NCI-H345 treated with DMSO at 0.1 percent for 48 hours (cell line): ENCODE measurements at regions not wholly inside any gene's neighbourhood (a gene's known extent, or its start where the extent isn't known, plus 50 kb on each side); places are given as distances from the start of the nearest gene placed in this dataset.

Source experiments
- DNase-seq: peaks from one replicate; lab custom pipeline; 2025; ENCODE audit not compliant: unreplicated experiment; lab: John Stamatoyannopoulos, UW

- DNase-seq = no peak
These were observed 239.4 kb upstream of the SKOR2 start for GRCh38 chr18:47490882-47491281.

- DNase-seq = no peak
These were observed 233.8 kb upstream of the SKOR2 start for GRCh38 chr18:47485221-47485797.

- no peak for DNase-seq
These were observed 232.6 kb upstream of the SKOR2 start for GRCh38 chr18:47484068-47484467.

GRCh38 chr18:47480166-47480565 is 228.7 kb upstream of the SKOR2 start:
- no peak for DNase-seq

DNA sequence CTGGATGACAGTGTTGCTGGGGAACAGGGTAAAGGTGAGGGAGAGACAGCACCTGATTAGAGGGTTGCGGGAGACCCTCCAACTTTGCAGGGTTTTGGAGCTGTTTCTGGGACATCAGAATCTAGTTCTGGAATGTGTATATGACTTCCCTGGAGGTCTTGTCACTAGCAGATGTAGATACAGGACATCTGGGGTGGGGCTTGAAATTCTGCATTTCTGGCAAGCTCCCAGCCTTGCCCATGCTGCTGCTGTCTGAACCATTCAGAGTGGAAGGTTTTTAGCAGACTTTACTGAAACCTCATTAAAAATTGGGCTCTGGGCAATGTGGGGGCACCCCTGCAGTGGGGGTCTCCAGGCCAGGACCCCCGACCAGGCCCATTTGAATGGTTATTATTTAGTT is 220.3 kb upstream of the SKOR2 start:
- DNase-seq = no peak

DNA sequence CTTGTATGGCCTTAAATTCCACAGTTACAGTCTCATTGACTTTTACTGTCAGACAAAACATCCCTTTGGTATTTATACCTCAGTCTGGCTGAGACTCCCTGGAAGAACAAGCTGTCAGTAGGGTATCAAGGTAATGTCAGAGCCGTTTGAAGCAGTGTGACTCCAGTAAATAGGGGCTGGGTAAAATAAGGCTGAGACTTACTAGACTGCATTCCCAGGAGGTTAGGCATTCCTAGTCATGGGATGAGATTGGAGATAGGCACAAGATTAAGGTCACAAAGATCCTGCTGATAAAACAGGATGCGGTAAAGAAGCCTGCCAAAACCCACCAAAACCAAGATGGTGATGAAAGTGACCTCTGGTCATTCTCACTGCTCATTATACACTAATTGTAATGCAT is 219.5 kb upstream of the SKOR2 start:
- no peak for DNase-seq

DNA sequence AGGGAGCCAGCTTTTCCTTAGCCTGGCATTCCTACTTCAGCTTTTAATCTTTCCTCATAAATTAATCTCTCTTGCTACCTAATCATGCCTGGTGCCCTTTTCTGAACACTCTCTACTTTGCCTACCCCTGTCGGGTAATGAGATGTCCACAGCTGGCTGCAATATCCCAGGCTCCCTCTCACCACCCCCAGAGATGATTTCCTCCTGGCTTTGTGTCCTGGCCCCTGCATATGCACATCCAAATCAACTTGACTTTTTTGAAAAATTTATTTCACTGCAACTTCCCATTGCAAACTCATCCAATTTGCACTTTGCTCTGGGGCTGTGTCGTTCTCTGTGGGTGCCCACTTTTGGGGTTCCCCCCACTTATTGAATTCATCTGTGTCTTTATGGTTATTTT is 218.1 kb upstream of the SKOR2 start:
- no peak for DNase-seq

DNA sequence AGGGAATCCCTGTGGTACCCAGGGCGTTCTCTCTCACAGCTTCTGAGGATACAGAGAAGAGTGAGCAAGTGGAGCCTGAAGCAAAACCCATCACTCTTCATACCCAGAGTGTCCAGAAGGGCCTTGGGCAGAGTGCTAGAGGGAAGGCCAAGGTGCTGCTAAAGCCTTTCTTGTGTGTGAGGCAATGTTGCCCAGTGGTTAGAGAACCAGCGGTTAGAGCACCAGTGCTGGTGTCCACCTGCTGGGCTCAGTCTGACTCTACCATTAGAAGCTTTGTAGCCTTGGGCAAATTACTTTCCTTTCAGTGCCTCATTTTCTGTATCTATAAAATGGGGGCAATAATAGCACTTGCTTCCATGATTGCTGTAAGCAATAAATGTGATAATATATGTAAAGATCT is 210.5 kb upstream of the SKOR2 start:
- DNase-seq = no peak

- no peak for DNase-seq
These were observed 210.0 kb upstream of the SKOR2 start for GRCh38 chr18:47461406-47461948.

DNA sequence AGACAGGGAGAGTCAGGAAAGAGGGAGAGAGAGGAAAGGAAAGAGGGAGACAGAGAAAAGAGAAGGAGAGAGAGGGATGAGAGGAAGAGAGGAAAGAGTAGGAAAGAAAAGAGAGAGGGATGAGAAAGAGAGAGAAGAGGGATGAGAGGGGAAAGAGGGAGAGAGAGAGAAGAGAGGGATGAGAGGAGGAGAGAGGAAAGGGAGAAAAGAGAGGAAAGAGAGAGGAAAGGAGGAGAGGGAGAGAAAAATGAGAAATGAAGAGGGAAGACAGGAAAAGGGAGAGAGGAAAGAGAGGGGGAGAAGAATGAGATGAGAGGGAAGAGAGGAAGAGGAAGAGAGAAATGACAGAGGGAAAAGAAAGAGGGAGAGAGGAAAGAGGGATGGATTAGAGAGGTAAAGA is 207.0 kb upstream of the SKOR2 start:
- DNase-seq = no peak

DNA sequence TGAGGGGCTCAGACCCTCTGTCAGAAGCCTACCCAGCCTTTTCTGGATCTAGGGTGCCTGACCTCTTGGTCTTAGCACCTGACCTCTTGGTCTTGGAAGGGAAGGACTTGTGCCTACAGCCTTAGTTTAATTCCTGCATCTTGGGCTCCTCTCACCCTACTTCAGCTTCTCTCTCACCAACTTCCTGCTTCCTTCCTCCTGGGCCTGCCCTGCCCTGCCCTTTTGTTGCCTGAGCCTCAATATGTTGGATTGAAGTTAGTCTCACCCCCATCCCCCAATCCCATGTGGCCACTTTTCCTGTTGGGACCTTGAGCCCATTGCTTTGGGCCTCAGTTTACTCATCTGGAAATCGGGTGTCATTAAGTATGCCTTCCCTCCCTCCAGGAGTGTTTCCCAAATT is 206.2 kb upstream of the SKOR2 start:
- no peak for DNase-seq

GRCh38 chr18:47453038-47453437 is 201.6 kb upstream of the SKOR2 start:
- no peak for DNase-seq

DNA sequence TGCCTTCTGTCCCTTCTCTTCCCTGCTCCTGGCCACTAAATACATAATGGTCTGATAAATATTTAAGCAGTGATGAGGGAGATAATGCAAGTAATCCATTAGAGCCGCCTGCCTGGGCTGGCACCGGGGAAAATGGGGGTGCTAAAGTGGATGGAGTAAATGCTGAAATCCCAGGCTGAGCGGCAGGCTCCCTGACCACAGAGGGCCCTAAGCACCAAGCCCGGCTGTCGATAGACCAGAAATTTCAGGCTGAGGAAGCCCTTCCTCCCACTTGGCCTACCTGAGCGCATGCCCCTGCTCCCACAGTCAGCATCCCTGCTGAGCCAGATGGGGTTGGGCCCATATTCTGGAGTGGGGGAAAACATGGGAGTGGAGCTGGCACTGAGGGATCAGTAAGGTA is 197.5 kb upstream of the SKOR2 start:
- no peak for DNase-seq

DNA sequence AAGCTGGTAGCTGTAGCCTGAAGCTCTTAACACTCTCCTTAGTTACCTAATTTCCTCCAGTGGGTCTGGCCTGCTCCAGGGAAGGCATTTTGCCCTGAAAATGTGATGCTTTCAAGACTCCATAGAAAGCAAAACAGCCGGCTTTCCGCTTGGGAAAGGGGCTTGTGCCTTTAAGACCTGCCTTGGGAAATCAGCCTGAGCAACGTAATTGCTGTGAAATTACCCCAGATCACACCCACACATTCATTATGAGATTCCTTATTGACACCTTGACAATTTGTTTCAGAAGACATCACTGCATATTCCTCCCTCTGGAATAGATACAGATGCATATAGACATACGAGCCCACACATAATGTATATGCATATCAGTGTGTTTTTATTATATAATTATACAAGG is 190.5 kb upstream of the SKOR2 start:
- DNase-seq = no peak

DNA sequence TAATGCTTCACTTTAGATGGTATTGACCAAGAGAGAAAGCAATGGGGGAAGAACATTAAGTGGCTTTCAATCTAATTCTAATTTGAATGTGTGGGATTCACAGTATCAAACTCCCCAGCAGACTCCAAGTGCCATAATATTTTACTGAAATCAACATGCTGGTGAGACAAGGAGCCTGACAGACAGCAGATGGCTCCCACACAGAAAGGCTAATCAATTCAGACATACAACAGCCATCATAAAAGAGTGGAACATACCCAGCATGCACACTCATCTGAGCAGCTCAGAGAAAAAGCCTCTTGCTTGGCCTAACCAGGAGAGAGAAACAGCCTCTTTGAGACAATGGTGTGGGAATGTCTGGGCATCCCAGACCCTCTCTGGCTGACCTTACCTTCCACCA is 186.5 kb upstream of the SKOR2 start:
- DNase-seq = no peak

DNA sequence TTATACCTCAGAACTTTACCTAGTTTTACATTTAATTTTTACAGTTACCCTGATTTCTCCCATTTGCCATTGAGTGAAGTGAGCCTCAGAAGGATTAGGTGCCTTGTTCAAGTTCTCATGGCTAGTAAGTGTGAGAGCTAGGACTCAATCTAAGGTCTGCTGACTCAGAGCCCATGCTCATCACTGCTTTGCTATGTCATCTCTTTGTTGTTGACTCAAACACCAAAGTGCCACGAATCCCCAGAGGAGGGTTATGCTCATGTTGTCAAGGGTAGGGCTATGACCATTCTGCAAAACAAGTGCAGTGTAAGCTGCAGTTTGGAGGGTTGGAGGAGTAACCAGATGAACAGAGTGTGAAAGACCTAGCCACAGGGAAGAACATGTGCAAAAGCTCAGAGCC is 185.4 kb upstream of the SKOR2 start:
- no peak for DNase-seq

- no peak for DNase-seq
These were observed 182.8 kb upstream of the SKOR2 start for GRCh38 chr18:47434214-47434746.

DNA sequence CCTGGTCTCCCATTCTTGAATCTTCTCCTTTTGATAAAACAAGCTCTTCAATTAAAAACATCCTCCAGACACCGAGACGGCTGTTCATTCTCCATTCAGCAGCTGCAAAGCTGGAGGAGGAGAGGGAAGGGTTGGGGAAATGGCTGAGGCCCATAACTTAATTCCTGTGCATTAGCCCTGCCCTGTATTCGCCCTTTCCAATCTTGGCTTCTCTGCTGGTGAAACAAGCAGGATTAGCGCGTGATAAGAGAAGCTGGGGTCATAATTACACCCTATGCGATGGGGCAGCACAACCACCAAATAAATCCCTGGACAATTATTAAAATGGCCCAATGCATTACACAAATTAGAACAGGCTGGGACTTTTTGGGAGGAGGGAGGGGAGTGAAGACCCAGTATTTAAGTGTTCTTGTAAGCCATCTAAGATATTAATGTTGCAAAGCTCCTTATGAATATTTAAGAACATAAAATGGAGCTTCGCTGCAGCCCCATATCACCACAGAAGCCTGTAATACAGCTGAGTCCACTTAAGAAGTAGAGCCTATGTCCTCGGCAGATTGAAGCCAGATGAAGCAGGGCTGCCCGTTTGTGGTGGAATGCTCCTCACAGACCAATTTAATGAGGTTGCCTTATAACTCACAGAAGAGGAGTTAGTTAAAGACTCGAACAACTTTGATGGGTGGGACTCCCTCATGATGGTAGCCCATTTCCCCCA is 176.6 kb upstream of the SKOR2 start:
- DNase-seq = no peak

GRCh38 chr18:47427072-47427471 is 175.6 kb upstream of the SKOR2 start:
- DNase-seq = no peak

DNA sequence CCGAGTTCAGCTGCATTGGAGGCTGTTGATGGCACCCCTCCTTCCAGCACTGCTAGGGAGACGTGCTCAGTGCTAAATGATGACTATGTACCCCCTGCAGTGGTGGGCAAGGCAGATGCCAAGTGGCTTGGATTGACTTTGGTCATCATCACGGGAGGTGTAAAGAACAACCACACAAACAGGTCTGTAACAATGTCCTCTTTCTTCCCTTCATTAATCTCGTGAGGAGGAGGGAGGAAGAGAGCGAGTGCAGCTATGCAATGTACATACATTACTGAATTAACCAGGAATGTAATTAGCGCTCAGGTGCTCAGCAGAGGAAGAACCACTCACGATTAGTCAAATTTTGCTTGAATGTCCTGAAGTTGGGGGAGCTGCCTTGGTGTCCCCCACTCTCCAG is 173.9 kb upstream of the SKOR2 start:
- DNase-seq = no peak

DNA sequence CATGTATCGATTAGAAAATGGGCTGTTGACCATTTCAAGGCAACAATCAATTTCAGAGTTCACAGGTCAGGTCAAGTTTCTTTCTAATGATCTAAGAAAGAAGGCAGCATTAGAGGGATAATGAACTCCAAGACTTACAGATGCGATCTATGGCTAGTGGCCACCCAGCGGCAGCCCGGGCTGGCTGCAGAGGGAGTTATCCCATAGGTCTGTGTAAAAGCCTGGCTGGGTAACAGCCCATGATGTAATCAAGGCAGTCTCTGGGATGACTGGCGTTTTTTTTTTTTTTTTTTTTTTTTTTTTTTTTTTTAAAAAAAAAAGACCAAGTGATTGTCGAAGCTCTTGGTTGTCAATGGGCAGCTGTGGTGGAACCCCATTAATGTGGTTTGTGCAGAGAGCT is 171.1 kb upstream of the SKOR2 start:
- DNase-seq = no peak

GRCh38 chr18:47420130-47420529 is 168.7 kb upstream of the SKOR2 start:
- DNase-seq = no peak

DNA sequence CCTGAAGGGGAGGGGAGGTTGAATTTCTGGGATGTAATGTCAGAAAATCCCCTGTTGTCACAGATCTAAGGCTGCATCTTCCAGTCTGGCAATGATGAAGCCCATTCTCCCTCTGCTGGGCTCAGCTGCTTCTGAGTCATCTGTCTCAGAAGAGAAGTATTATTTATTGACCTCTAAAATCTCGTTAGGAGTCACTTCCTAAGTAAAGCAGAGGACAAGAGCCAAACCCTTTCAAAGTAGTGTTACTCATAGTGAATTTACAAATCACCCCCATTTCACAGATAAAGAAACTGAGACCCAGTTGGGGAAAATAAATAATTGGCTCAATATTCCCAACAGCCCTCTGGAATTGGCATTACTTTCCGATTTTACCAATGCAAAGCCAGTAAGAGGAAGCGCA is 167.3 kb upstream of the SKOR2 start:
- DNase-seq = no peak
